HUES6 (cell line): ENCODE measurements at regions not wholly inside any gene's neighbourhood (a gene's known extent, or its start where the extent isn't known, plus 50 kb on each side); places are given as distances from the start of the nearest gene placed in this dataset.
"Not testable (repeated sequence)": the region's sequence is repeated elsewhere in the genome, so short reads cannot be mapped to it uniquely, and the experiment has no call there.

Source experiments
- H3K27ac ChIP-seq: 2 replicates; pipeline ENCODE4 v1.7.0; 2013; ENCODE audit warnings: low read depth, mild to moderate bottlenecking, low read length, inconsistent platforms
- H3K27me3 ChIP-seq: 2 replicates; pipeline ENCODE4 v1.6.1; 2013; ENCODE audit warnings: low read length; ENCODE audit not compliant: control insufficient read depth, insufficient read depth
- H3K36me3 ChIP-seq: 2 replicates; pipeline ENCODE4 v1.6.1; 2013; ENCODE audit warnings: low read length; ENCODE audit not compliant: control insufficient read depth, insufficient read depth
- H3K4me1 ChIP-seq: 2 replicates; pipeline ENCODE4 v1.6.1; 2013; ENCODE audit warnings: low read length; ENCODE audit not compliant: control insufficient read depth, insufficient read depth
- H3K4me3 ChIP-seq: 2 replicates; pipeline ENCODE4 v1.5.1; 2013; ENCODE audit warnings: low read depth, low read length
- H3K9ac ChIP-seq: one replicate; pipeline ENCODE4 v1.6.1; 2013; ENCODE audit warnings: mild to moderate bottlenecking, low read length
- H3K9me3 ChIP-seq: 2 replicates; pipeline ENCODE4 v1.6.1; 2013; ENCODE audit warnings: low read depth, low read length; ENCODE audit not compliant: control insufficient read depth, insufficient read depth

- H3K27ac ChIP-seq = no peak overlapping the region
- H3K27me3 ChIP-seq = no peaks in the 10 kb centered on the region
- H3K9me3 ChIP-seq = peaks cover 33% of the 10 kb centered on the region
- H3K4me3 ChIP-seq = no peak overlapping the region
- no peak overlapping the region for H3K9ac ChIP-seq
- no peaks in the 10 kb centered on the region for H3K4me1 ChIP-seq
- H3K36me3 ChIP-seq = peaks cover 35% of the 10 kb centered on the region
Measured at GRCh38 chr10:6841761-6842160, 261.7 kb upstream of the PRKCQ start.

DNA sequence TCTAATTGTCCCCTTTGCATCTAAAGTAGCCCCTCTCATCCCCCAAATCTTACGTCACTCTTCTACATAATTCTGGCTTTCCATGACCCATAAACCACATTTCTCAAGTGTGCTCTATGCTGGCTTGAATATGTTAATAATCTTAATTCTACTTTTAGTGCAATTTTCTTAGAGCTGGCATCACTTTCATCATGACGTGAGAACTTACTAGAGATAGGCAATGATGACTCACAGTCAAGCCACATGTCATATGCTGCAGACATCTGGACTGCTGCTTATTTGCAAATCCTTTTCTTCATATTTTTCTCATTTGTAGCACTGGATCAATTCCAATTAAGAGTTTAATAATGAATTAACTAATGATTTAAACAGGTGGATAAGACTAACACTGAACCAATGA, 260.7 kb upstream of the PRKCQ start:
- Histone ChIP-seq H3K27me3 (no peaks in the 10 kb centered on the region), H3K4me1 (no peaks in the 10 kb centered on the region), H3K4me3 (no peak overlapping the region), H3K9ac (no peak overlapping the region), H3K27ac (no peak overlapping the region), H3K36me3 (peaks cover 35% of the 10 kb centered on the region), H3K9me3 (peaks cover 33% of the 10 kb centered on the region)

DNA sequence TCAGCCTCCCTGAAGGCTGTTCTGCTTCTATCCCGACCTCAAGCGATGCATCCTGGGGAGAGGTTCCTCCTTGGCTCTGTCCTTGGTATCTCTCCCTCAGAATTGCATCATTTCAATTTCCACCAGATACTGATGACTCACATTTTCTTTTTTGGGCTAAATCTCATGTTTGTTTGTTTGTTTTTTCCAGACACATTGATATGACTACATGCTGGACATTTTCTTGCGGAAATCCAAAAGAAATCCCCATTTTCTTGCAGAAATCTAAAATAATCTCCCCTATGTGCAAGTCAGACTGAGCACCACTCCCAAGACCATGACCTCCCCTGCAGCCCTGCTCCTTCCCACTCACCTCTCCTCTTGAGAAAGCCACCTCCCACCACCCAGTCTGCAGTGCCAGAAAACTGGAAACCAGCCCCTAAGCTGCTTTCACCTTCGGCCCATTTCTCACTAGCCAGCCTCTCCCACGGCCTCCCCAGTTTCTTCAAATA, 260.2 kb upstream of the PRKCQ start:
- Histone ChIP-seq H3K4me1 (no peaks in the 10 kb centered on the region), H3K4me3 (no peak overlapping the region), H3K27ac (no peak overlapping the region), H3K36me3 (peaks cover 35% of the 10 kb centered on the region), H3K9me3 (peaks cover 33% of the 10 kb centered on the region), H3K27me3 (no peaks in the 10 kb centered on the region), H3K9ac (no peak overlapping the region)

GRCh38 chr10:6838118-6838517, 258.0 kb upstream of the PRKCQ start:
- H3K36me3 ChIP-seq = peaks cover 30% of the 10 kb centered on the region; the same call in 1 of the 2 replicates
- peaks cover 5% of the 10 kb centered on the region; the same call in 1 of the 2 replicates for H3K4me1 ChIP-seq
- H3K27ac ChIP-seq = no peak overlapping the region
- peaks cover 19% of the 10 kb centered on the region for H3K9me3 ChIP-seq
- no peaks in the 10 kb centered on the region for H3K27me3 ChIP-seq
- no peak overlapping the region for H3K9ac ChIP-seq
- H3K4me3 ChIP-seq = no peak overlapping the region

- Histone ChIP-seq H3K9ac (no peak overlapping the region), H3K27ac (no peak overlapping the region; the same call in 1 of the 2 replicates), H3K36me3 (peaks cover 5% of the 10 kb centered on the region; the same call in 1 of the 2 replicates), H3K4me1 (peaks cover 16% of the 10 kb centered on the region; the same call in 1 of the 2 replicates), H3K9me3 (no peaks in the 10 kb centered on the region), H3K27me3 (no peaks in the 10 kb centered on the region), H3K4me3 (no peak overlapping the region)
Measured at GRCh38 chr10:6833458-6834011, 253.5 kb upstream of the PRKCQ start.

- H3K27me3 ChIP-seq, H3K36me3 ChIP-seq, H3K4me3 ChIP-seq, H3K27ac ChIP-seq, H3K9me3 ChIP-seq, H3K9ac ChIP-seq: not testable (repeated sequence)
- peaks cover 16% of the 10 kb centered on the region; the same call in 1 of the 2 replicates for H3K4me1 ChIP-seq
Measured at GRCh38 chr10:6830981-6831380, 250.9 kb upstream of the PRKCQ start.

DNA sequence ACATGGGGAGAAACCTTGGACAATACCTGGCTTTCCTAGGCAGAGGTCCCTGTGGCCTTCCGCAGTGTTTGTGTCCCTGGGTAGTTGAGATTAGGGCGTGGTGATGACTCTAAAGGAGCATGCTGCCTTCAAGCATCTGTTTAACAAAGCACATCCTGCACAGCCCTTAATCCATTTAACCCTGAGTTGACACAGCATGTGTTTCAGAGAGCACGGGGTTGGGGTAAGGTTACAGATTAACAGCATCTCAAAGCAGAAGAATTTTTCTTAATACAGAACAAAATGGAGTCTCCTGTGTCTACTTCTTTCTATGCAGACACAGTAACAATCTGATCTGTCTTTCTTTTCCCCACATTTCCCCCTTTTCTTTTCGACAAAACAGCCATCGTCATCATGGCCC, 244.7 kb upstream of the PRKCQ start:
- H3K27me3 ChIP-seq, H3K27ac ChIP-seq, H3K9me3 ChIP-seq, H3K4me3 ChIP-seq, H3K9ac ChIP-seq, H3K36me3 ChIP-seq: not testable (repeated sequence)
- H3K4me1 ChIP-seq = peaks cover 14% of the 10 kb centered on the region

DNA sequence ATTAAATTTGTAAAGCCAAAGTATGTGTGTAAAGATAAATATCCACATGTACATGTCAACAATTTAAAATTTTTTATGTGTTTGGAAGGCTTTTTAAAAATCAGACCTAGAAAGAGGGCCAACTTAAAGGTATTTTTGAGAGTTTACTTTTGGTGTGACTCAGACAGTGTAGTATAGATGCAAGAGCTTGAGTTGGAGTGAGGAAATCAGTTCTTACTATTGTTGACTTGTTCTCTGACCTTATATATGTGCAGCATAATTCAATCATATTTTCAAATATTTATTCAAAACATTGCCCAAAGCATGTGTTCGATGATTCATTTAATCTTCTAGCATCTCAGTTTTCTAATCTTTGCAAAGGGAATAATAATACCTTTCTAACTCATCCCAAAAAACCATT, 243.7 kb upstream of the PRKCQ start:
- Histone ChIP-seq H3K4me1 (peaks cover 8% of the 10 kb centered on the region), H3K27ac (peak overlapping the region; percentile 62; the same call in 1 of the 2 replicates), H3K9me3 (no peaks in the 10 kb centered on the region), H3K9ac (no peak overlapping the region), H3K4me3 (no peak overlapping the region), H3K27me3 (no peaks in the 10 kb centered on the region), H3K36me3 (peaks cover 7% of the 10 kb centered on the region; the same call in 1 of the 2 replicates)

GRCh38 chr10:6819301-6819700, 239.2 kb upstream of the PRKCQ start:
- H3K36me3 ChIP-seq = peaks cover 11% of the 10 kb centered on the region; the same call in 1 of the 2 replicates
- H3K9me3 ChIP-seq = no peaks in the 10 kb centered on the region
- H3K4me1 ChIP-seq = peaks cover 22% of the 10 kb centered on the region
- no peak overlapping the region for H3K27ac ChIP-seq
- no peak overlapping the region for H3K4me3 ChIP-seq
- no peaks in the 10 kb centered on the region for H3K27me3 ChIP-seq
- H3K9ac ChIP-seq = no peak overlapping the region

DNA sequence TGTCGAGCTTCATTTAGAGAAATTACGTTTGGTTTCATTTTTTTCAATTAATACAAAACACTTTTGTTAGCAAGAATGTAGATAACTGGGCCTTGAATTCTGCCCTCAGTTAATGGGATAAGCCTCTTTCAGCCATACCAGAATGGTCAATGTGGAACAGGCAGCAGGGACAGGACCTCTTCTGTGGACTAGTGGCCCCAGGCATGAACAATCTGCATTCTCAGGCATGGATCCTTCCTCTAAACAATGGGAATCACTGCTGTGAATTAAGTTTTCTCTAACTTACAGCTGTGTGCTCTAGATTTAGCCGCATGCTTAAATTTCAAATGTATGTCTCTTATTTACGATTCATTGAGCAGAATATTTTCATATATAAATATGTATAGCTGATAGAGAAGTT, 237.7 kb upstream of the PRKCQ start:
- Histone ChIP-seq H3K4me1 (peaks cover 33% of the 10 kb centered on the region), H3K27ac (no peak overlapping the region), H3K4me3 (no peak overlapping the region), H3K27me3 (no peaks in the 10 kb centered on the region), H3K9me3 (no peaks in the 10 kb centered on the region), H3K36me3 (peaks cover 11% of the 10 kb centered on the region; the same call in 1 of the 2 replicates), H3K9ac (no peak overlapping the region)

DNA sequence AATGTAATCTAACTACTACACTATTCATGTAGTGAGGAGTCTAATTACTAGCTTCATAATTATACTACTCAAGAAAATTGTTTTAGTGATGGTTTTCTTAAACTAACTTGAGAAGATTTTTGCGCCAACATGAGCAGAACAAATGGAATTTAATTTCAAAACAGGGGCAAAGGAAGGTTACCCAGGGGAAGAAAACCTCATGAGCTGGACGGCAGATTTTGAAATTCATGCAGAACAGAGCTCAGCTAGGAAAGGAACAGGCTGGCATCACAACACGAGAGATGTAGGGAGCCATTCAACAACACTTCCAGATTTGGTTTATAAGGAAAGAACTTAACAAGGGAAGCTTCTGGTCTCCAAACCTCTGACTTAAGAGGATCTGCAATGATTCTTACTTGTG, 235.3 kb upstream of the PRKCQ start:
- Histone ChIP-seq H3K27ac (no peak overlapping the region), H3K27me3 (no peaks in the 10 kb centered on the region), H3K9ac (no peak overlapping the region), H3K36me3 (peaks cover 23% of the 10 kb centered on the region; the same call in 1 of the 2 replicates), H3K9me3 (peaks cover 14% of the 10 kb centered on the region), H3K4me1 (peaks cover 28% of the 10 kb centered on the region), H3K4me3 (no peak overlapping the region)
